SK-N-SH (cell line): ENCODE measurements at regions not wholly inside any gene's neighbourhood (a gene's known extent, or its start where the extent isn't known, plus 50 kb on each side); places are given as distances from the start of the nearest gene placed in this dataset.
"Not testable (repeated sequence)": the region's sequence is repeated elsewhere in the genome, so short reads cannot be mapped to it uniquely, and the experiment has no call there.

ENCODE experiments used
- CTCF ChIP-seq: fragments of 200-600 bp; sonication (generic); IDR thresholded peaks from 2 replicates; pipeline ENCODE4 v1.6.1; 2017; ENCODE audit warnings: antibody characterized with exemption, mild to moderate bottlenecking, moderate library complexity
- EZH2phosphoT487 ChIP-seq: fragments of 200-600 bp; sonication (generic); IDR thresholded peaks from 2 replicates; pipeline ENCODE4 v1.6.1; 2017; ENCODE audit warnings: low read depth, mixed run types, mild to moderate bottlenecking, antibody characterized with exemption, moderate library complexity, borderline replicate concordance
- POLR2AphosphoS5 ChIP-seq: IDR thresholded peaks from 2 replicates; pipeline ENCODE4 v1.6.1; 2012; ENCODE audit warnings: low read depth, low read length
- USF2 ChIP-seq: fragments of 150-350 bp; IDR thresholded peaks from 2 replicates; pipeline ENCODE4 v1.6.1; 2017; ENCODE audit warnings: antibody characterized with exemption, low read length, low read depth, borderline replicate concordance

GRCh38 chrX:89405148-89405547 lies 516.6 kb upstream of the TGIF2LX start:
- TF ChIP-seq CTCF, EZH2phosphoT487, POLR2AphosphoS5, USF2: not testable (repeated sequence)
